ENCODE measurements at regions not wholly inside any gene's neighbourhood (a gene's known extent, or its start where the extent isn't known, plus 50 kb on each side); places are given as distances from the start of the nearest gene placed in this dataset.

DNA sequence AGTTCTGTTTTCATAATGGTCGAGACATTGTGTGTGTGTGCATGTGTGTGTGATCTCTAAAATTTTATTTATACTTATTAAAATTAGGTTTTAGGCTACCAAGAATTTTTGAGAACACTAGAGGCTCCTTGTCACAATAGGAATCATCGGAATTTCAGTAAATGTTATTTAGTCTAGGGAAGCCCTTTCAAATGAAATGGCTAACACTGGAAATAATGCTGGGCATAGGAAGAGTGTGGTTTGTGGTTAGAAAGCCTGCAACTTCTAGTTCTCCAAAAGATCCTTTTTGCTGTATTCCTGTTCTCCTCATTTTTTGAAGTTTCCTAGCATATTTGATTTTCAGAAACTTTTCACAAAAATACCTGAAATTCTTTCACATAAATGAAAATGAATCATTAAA lies 92.5 kb upstream of the MBNL1 start:
- WGBS, 5 donors: 49 to 72% (median 59%) methylated on average over 2 of the region's 2 CpGs
- TF ChIP-seq POLR2AphosphoS5 (IDR thresholded peaks at IDR 0.05) (no peak), CTCF (IDR thresholded peaks at IDR 0.05 in 8 of 11, conservative IDR thresholded peaks at IDR 0.05 in 3 of 11) (no peak), POLR2A (IDR thresholded peaks at IDR 0.05) (no peak)

DNA sequence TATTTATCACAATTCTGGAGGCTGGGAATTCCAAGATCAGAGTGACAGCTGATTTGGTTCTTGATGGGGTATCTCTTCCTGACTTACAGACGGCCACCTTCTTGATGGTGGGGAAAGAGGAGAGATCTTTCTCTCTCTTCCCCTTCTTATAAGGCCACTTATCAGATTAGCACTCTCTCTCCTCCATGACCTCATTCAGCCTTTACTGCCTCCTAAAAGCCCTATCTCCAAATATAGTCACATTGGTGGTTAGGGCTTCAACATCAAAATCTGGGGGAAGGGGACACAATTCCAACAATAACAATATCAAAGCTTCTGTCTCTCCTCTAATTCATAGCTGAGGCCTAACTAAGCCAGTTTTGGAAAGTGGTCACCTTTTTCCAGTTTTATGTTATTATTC lies 91.7 kb upstream of the MBNL1 start:
- intact Hi-C loops (cut with DNase I; ENCODE audit: low total_unique reads): no loop called here
- WGBS, 5 donors: 62 to 82% (median 64%) methylated on average over 1 of the region's 1 CpG
- H3K27me3 ChIP-seq (replicated peaks in 1 of 7): no peaks in the 10 kb centered on the region
- H3K4me1 ChIP-seq: peaks cover 0 to 10% (median 0%) of the 10 kb centered on the region in 6 donors
- no peak for TF ChIP-seq POLR2A (IDR thresholded peaks at IDR 0.05)
- no peak for TF ChIP-seq CTCF (IDR thresholded peaks at IDR 0.05 in 8 of 11, conservative IDR thresholded peaks at IDR 0.05 in 3 of 11)
- no peak for TF ChIP-seq POLR2AphosphoS5 (IDR thresholded peaks at IDR 0.05)
- no peaks in the 10 kb centered on the region for H3K36me3 ChIP-seq
- no peak overlapping the region for H3K27ac ChIP-seq
- no peak overlapping the region for H3K4me3 ChIP-seq
- no peak for DNase-seq
- no peaks in the 10 kb centered on the region for H3K9me3 ChIP-seq

More for the DNA sequence above, 92.5 kb upstream of the MBNL1 start:
- Histone ChIP-seq H3K4me3 (no peak overlapping the region), H3K27ac (no peak overlapping the region), H3K9me3 (peaks cover 0 to 7% (median 2%) of the 10 kb centered on the region in 8 donors), H3K27me3 (replicated peaks in 1 of 7) (no peaks in the 10 kb centered on the region), H3K36me3 (peaks cover 0 to 1% (median 0%) of the 10 kb centered on the region in 6 donors), H3K4me1 (peaks cover 0 to 10% (median 0%) of the 10 kb centered on the region in 6 donors)
- intact Hi-C loops (cut with DNase I; ENCODE audit: low total_unique reads): no loop called here
- DNase-seq: no peak

- WGBS, 5 donors: 82 to 94% (median 88%) methylated on average over 1 of the region's 1 CpG
- no peak for DNase-seq
- TF ChIP-seq POLR2A (IDR thresholded peaks at IDR 0.05) (no peak), POLR2AphosphoS5 (IDR thresholded peaks at IDR 0.05) (no peak), CTCF (IDR thresholded peaks at IDR 0.05 in 8 of 11, conservative IDR thresholded peaks at IDR 0.05 in 3 of 11) (no peak)
- no peak overlapping the region for H3K4me3 ChIP-seq
- H3K9me3 ChIP-seq: no peaks in the 10 kb centered on the region
- H3K27me3 ChIP-seq (replicated peaks in 1 of 7): no peaks in the 10 kb centered on the region
- peaks cover 0 to 10% (median 0%) of the 10 kb centered on the region in 6 donors for H3K4me1 ChIP-seq
- H3K36me3 ChIP-seq: no peaks in the 10 kb centered on the region
- H3K27ac ChIP-seq: no peak overlapping the region
- intact Hi-C loops (cut with DNase I; ENCODE audit: low total_unique reads): no loop called here
Observed at GRCh38 chr3:152177757-152178156, 91.0 kb upstream of the MBNL1 start.

DNA sequence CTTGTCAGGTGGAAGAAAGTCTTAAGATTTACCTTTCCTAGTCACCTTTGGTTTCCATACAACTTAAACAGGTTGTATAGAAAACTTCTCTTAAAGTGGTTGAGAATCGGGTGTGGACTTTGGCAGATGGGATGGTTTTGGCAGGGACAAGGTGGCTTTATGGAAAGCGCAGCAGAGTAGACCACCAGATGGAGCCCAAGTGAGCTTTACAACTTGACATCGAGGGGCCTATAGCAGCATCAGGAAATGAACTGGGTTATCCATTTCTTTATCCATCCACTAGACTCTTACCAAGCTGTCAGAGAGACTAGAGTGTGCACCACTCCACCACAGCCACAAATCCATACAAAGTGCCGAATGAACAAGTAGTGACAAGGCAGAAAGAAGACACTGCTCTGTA lies 85.3 kb upstream of the MBNL1 start:
- no peaks in the 10 kb centered on the region for H3K27me3 ChIP-seq (replicated peaks in 1 of 7)
- WGBS, 5 donors: 35 to 48% (median 38%) methylated on average over 4 of the region's 4 CpGs
- peak in 1 of 3 donors; percentile 60 for TF ChIP-seq POLR2AphosphoS5 (IDR thresholded peaks at IDR 0.05)
- TF ChIP-seq CTCF (IDR thresholded peaks at IDR 0.05 in 8 of 11, conservative IDR thresholded peaks at IDR 0.05 in 3 of 11): peak; percentile 33 to 77 (median 68)
- no peak for TF ChIP-seq POLR2A (IDR thresholded peaks at IDR 0.05)

More for the DNA sequence above, 85.3 kb upstream of the MBNL1 start:
- H3K36me3 ChIP-seq: no peaks in the 10 kb centered on the region
- no peak overlapping the region for H3K4me3 ChIP-seq
- H3K4me1 ChIP-seq: peaks cover 0 to 22% (median 9%) of the 10 kb centered on the region in 6 donors
- no peaks in the 10 kb centered on the region for H3K9me3 ChIP-seq
- no peak for DNase-seq
- no peak overlapping the region for H3K27ac ChIP-seq
- intact Hi-C loops (cut with DNase I; ENCODE audit: low total_unique reads): loop anchor here (5.0 kb wide), 1 partner anchor 259 kb away; no protein-coding TSS in a partner anchor
